ENCODE measurements at regions not wholly inside any gene's neighbourhood (a gene's known extent, or its start where the extent isn't known, plus 50 kb on each side); places are given as distances from the start of the nearest gene placed in this dataset.

DNA sequence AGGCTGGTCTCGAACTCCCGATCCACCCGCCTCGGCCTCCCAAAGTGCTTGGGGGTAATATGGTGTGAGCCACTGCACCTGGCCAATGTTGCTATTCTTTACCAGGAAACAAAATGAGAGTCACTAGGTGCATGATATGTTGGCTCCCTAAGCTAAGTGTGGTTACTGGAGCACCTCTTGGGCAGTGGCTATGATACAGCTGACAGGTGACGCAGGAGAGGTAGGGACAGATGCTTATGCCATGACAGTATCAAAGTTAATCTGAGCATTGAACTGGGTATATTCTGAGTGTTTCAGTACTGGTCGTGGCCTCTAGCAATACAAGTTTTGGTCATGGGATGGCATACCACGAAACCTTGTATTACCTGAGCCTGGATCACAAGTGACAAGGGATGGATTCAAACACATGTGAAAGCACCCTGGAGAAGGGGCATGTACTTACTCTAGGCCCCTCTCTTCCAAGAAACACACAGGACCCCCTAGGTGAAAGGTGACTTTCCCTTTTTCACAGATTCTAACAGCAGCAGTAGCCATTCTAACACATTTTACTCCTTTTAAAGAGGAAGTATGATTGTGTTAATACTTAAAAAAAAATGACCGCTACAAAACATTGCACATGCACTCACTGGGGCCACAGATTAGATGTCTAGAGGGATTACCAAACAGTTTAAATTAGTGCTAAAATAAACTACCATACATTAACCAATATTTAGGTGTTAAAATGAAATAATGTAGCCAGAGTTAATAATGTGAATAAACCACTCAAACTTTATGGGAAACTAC lies 467.3 kb downstream of the SHQ1 start:
- in situ Hi-C loops (cut with MboI; ENCODE audit: low sequenced_read_pairs) = no loop called here

DNA sequence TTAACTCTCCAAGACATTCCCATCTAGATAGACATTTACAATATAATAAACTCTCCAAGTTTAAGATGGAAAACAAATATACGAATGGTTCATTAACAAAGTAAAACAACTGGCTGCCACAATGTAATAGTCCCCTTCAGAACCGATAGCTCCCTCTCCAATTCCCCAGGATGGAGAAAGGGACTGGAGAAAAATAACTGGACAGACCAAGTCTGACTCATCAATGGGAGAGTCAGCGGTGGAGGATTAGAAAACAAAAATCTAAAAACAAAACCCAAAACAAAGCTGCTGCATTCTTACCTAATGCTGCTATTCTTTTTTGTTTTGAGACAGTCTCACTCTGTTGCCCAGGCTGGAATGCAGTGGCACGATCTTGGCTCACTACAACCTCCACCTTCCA lies 468.1 kb downstream of the SHQ1 start:
- in situ Hi-C loops (cut with MboI; ENCODE audit: low sequenced_read_pairs) = no loop called here

DNA sequence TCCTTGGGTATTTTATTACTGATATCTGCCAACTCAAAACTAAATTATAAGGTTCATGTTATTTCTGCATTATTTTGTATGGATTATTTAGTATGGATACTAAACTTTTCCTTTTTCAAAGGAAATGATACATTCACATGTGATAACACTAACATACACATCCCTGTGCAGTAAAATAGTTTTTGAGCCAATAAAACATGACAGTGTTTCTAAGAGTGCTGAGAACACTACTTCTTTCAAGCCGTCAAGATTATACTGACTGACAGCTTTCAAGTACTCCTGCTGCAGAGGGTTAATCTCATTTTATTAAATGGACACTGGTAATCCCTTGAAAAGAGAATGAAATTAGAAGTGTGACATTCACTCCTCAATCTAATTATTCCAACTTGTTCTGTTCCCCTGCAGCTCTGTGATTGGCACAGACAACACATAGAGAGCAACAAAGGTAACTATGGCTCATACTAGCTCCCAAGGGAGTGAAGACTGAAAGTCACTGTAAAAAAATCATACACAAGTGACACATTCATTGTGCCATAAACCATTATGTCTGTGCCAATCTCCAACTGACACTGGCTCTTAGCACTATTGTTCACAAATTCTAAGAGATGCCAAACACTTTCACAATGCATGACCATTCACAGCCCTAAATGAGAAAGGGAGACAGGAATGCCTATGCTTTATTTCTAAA lies 468.6 kb downstream of the SHQ1 start:
- in situ Hi-C loops (cut with MboI; ENCODE audit: low sequenced_read_pairs) = no loop called here

DNA sequence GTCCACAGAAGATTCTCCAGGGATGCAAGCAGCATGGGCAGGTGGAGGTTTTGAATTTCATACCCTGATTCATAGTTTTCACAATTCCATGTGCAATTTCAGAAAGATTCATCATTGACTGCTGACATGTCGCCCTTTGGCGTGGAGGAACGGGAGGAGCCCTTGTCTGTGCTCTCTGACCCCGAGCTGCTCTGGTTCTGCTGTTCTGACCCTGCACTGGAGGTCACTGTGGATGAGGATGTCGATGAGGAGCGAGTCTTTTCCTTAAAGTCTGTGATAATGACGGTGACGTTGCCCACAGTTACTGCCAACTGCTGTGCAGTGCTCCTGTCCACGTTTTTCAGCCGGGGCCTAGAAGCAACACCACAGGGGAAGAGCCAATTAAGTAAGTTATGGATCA lies 470.0 kb downstream of the SHQ1 start:
- in situ Hi-C loops (cut with MboI; ENCODE audit: low sequenced_read_pairs) = no loop called here

DNA sequence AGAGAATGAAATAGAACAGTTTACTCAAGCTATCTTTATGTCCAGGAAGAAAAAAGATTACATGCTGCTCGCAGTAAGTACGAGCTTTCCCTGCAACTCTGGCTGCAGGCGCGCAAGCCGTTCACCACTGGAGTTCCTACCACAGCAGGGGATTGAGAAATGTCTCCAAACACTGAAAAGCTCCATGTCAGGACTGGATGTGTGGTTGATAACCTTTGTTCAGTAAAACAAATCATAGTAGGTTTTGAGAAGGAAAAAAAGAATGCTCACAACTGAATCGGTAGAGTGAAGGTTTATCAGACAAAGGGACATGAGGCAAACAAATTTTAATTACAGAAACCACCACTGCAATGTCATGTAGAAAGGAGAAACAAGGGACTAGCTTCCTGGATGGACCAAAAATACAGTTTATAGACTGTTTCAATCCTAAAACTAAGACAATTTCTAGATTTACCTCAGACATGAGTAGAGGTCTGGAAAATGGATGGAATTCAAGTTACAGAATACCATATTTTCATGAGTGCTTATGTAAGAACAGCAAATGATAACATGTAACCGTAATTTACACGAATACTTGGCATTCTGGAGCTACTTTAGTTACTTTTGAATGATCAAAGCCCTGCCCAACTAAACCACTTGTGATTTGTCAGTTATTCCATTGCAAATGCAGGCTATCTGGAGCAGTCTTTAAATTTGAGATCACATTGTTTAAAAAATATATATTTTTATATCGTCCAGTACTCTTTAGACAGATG lies 471.1 kb downstream of the SHQ1 start:
- in situ Hi-C loops (cut with MboI; ENCODE audit: low sequenced_read_pairs) = no loop called here

DNA sequence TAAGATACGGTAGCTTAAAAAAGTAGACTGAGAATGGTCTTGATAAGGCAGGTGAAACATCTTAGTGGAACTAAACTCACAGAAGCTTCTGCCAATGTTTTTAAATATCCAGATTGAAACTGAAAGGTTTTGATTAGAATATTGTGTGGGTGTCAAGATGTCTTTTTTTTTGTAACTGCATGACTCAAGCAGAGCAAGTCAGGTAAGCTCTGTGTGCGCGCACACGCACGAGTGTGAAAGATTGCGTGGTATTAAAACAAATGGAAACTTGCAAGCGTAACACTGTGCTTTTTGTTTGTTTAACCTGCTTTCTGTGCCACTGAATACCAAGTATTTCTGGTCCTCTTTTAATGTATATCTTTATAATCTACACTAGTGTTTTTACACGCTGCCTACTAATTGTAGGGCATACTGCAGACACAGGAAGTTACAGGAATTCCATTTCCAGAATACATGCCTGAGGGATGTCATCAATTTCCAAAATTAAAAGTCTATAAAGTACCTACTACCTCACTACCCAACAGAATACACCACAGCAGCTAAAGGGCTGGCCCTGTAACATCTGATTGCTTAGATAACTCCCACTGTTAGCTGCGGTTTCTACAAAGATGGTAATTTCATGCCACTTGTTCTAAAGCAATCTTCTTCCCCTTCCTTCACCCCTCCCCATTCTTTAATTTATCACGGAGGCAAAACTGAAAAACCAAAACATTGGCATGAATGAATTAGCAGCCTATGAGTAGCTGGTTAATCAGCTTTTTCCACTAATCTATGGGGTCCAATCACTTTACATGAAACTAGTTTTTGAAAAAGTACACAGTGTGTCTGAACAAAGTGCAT lies 472.8 kb downstream of the SHQ1 start:
- in situ Hi-C loops (cut with MboI; ENCODE audit: low sequenced_read_pairs) = no loop called here

DNA sequence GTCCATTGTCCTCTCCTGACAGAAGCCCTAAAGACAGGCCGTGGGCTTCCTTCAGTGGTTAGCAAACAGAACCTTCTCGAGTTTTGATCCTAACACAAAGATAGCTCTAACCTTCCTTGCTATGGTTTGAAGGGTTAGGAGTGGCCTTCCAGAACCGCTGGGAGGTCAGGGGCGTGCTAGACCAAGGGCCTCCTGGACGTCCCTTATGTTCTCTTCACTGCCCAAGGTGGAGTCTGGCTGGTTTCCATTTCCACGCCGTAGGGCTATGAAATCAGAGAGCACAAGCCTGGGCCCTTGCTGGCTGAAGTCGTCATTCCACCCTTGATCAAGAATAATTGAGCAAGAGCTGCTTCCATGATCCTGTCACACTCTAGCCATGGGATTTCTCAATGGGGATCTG lies 475.1 kb downstream of the SHQ1 start:
- in situ Hi-C loops (cut with MboI; ENCODE audit: low sequenced_read_pairs) = no loop called here

DNA sequence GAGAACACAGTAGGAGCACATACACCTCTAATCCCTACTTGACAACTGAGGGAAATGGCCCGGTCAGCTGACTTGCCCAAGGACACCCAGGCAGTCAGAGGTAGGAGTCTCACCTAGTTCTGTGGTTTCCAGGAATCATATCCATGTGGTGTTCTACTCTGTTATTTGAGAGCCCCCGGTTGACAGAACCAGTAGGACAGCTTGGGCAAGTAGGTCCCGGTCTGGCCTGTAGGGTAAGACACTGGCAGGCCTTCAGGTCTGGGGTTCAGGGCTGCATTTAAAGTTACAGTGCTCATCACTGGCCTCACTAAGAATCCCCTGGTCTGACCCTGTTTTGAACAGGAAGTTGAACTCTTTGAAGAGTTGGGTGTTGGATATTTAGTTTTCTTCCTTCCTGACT lies 476.1 kb downstream of the SHQ1 start:
- in situ Hi-C loops (cut with MboI; ENCODE audit: low sequenced_read_pairs) = no loop called here

DNA sequence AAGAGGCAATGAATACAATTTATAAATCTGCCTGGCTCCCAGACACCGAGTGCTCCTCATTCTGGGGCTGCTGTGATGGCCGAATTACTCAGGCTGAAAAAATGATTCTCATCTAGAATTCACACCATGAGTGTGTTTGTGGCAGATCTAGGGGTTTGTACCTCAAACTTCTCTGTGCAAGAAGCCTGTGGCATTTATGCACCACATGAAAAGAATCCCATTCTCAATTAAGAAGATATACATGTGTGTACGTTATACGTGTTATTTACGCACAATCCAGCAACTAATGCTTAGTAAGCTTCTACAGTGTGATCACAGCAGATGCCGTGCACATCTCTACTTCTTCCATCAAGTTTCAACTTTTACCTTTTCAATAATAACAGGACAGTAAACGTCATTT lies 476.8 kb downstream of the SHQ1 start:
- in situ Hi-C loops (cut with MboI; ENCODE audit: low sequenced_read_pairs) = no loop called here

DNA sequence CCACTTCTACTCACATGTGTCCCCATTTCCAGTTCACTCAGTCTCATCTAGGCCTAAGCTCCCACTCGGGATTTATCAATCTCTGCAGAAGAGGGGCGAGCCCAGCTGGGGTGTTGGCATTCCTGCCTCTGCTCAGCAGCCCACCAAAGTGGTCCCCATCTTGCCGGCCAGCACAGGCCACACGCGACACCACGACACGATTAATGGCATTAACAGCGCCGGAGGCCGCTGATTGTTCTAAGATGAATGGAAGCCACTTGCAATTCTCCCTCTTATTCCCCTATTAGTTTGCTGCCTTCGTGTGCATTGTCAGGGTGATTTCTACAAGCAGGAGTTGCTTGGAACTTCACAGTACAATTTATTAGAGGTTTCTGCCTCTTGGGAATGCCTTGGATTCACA lies 477.3 kb downstream of the SHQ1 start:
- in situ Hi-C loops (cut with MboI; ENCODE audit: low sequenced_read_pairs) = no loop called here

DNA sequence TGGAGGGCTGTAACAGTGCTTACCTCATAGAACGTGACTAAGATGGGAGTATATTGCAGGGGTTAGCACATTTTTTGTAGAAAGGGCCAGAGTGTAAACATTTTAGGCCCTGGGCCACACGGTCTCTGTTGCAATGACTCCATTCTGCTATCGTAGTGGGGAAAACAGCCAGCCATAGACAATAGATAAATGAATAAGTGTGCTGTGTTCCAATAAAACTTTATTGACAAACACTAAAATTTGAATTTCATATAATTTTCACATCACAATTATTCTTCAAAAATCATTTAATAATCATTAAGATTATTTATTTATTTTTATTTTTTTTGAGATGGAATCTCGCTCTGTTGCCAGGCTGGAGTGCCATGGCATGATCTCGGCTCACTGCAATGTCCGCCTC lies 478.6 kb downstream of the SHQ1 start:
- in situ Hi-C loops (cut with MboI; ENCODE audit: low sequenced_read_pairs) = no loop called here

DNA sequence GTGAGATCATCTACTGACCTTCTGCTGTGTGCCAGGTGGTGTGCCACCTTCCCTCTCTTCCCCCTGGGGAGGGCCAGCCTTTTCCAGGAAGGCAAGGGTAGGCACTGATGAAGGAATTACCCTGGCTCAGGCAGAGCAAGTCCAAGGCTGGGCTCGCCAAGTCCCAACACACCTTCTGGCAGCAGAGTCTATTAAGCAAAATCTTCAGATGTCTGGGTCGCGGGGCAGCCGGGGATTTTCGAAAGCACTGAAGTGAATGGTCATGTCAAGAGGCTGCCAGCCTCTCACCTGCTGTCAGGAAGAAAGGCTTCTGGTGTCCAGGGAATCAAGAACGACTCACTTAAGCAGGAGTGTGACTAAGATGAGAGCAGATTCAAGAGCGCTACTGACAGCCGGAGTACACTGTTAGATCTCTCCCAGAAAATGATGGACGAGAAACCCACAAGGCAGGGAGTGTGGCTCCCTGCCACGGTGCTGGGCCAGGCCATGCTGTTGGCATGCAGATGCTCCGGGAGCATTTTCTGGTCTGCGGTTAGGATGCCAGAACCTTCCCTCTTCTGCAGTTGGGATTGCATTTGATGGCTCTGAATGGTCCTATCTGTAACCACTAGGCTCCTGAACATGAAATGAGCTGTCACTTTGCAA lies 479.8 kb downstream of the SHQ1 start:
- in situ Hi-C loops (cut with MboI; ENCODE audit: low sequenced_read_pairs) = no loop called here

DNA sequence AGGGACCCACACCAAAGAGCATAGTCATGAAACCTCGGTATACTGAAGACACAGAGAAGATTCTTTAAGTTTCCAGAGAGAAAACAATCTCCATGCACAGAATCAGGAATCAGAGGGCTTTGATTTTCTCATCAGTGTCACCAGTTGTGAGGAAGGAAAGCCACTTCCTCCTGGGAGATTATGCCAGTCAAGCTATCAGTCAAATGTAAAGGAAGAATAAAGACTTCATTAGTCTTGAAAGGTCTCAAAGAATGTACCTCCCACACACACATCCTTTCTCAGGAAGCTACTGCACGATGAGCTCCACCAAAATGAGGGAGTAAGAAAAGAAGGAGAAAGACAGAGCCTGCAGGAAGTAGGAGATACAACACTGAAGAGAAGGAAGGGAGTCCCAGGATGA lies 486.3 kb downstream of the SHQ1 start:
- in situ Hi-C loops (cut with MboI; ENCODE audit: low sequenced_read_pairs) = no loop called here

DNA sequence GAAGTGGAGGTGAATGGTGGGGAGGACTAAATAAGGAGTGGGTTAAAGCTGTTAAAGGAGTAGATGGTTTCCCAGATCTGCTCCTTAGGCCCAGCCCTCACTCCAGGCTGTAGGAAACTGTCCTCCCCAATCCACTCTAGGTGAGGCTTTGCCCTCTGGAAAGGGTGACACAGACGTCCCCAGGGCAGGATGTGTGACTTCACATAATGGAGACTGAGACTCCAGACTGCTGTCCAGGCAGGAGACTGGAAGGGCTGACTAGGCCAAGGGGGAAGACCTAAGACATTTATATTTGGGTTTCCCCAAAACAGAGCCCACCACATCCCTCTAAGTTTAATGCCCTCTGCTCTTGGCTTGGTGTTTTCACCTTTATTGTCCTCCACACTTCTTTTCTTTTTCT lies 488.5 kb downstream of the SHQ1 start:
- in situ Hi-C loops (cut with MboI; ENCODE audit: low sequenced_read_pairs) = no loop called here

DNA sequence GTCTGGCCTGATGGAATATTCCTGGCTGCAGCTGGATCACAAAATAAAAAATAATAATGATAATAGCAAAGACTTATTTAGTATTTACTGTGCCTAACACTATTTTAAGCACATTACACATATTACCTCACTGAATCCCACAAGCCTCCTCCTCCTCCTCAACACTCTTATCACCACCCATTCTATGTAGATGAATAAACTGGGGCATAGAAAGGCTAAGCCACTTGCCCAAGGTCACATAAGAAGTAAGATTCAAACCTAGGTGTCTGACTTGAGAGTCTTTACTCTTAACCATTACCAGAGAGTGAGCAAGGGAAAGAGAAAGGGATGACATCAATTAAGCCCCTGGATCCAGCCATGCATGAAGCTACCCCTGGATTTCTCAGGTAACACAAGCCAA lies 493.1 kb downstream of the SHQ1 start:
- in situ Hi-C loops (cut with MboI; ENCODE audit: low sequenced_read_pairs) = no loop called here

DNA sequence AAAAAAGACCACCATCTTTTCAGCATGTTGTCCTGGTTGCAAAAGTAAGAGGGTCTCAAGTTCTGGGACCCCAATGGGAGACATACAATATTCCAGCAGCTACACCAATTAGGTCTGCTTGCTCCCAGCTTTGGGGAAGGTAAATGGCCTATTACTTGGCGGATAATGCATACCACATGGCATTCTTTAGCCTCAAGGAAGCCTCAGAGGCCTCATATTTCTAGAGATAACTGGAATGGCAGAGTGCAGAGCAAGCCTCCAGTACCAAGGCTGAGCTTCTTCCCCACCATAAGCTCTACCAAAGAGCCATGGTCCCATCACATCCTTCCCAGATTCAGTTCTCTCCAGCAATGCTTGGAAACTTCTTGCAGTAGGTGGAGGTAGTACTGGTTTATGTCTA lies 493.8 kb downstream of the SHQ1 start:
- in situ Hi-C loops (cut with MboI; ENCODE audit: low sequenced_read_pairs) = no loop called here

DNA sequence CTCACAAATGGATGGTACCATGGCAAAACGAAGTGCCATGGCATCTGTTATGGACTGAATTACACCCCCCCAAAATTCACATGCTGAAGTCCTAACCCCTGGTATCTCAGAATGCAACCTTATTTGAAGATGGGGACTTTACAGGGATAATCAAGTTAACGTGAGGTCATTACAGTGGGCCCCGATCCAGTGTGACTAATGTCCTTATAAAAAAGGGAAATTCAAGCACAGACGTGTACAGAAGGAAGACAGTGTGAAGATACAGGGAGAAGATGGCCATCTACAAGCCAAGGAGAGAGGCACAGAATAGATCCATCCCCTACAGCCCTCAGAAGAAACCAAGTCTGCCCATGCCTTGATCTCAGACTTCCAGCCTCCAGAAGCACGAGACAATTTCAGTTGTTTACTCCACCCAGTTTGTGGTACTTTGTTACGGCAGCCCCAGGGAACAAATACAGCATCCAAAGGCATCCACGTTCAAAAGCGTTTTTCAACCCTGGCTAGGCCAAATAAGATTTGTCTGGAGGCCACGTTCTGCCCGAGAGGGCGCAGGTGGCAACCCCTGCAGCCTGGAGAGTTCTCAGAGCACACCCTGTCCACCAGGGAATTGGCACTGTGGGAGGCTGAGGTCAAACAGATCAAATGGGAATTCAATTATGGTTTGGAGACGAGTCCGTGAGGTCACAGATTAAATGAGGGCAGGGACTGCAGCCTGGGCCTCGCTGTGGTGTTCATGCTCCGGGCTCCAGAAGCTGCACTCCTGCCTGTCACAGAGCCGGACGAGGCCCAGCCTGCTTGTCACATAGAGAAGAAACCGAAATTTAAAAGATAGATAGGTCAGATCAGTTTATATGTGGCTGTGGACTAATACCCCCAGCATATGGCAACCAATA lies 494.8 kb downstream of the SHQ1 start:
- in situ Hi-C loops (cut with MboI; ENCODE audit: low sequenced_read_pairs) = no loop called here

DNA sequence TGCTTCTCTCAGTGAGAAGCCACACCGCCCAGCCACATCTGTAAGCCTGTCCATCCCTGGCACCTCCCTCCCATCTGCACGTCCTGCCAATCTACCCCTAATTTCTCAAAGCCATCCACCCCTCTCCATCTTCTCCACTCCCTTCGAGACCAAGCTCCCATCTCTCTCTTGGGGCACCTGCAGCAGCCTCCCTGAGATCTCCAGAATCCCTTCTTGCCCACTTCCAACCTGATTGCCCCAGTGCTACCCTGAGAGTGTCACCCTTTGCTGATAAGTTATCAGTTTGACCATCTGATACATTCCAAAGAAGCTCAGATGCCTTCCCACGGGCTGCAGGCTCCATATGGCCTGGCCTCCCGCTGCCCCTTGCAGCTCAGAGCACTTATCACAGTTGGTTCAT lies 496.1 kb downstream of the SHQ1 start:
- in situ Hi-C loops (cut with MboI; ENCODE audit: low sequenced_read_pairs) = no loop called here

DNA sequence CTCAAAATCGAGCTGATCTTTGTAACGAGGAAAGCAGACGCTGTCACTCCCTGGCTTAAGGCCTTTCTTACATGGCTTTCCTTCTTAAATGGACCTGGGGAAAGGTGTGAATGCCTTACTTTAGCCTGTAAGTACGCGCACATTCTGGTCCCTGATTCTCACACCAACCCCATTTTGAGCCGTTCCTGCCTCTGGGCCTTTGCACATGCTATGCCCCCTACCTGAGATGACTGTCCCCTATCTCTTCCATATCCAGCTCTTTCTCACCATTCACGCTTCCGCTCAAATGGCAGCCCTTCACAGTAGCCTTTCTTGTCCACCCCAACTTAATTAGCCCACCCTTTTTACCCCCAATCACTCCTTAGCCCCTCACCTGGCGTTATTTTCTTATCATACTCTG lies 496.7 kb downstream of the SHQ1 start:
- in situ Hi-C loops (cut with MboI; ENCODE audit: low sequenced_read_pairs) = no loop called here

All from HL-60/S4 treated with retinoic acid at 250 ng/mL for 4 days and 3 days (cell line).